Fibroblast of the aortic adventitia (primary cell): ENCODE measurements at regions not wholly inside any gene's neighbourhood (a gene's known extent, or its start where the extent isn't known, plus 50 kb on each side); places are given as distances from the start of the nearest gene placed in this dataset.

Experiments
- DNase-seq: peaks from one replicate; pipeline ENCODE4 v3.0.0-alpha.2; 2010; ENCODE audit warnings: low read depth
- H3K4me3 ChIP-seq: 2 replicates; pipeline ENCODE4 v1.5.1; 2011; ENCODE audit warnings: low read depth, mild to moderate bottlenecking, control low read depth, low read length, moderate library complexity
- CTCF ChIP-seq: IDR thresholded peaks from 2 replicates; pipeline ENCODE4 v1.5.1; 2011; ENCODE audit warnings: mild to moderate bottlenecking, low read length, control low read depth, inconsistent platforms; ENCODE audit not compliant: insufficient read depth

- DNase-seq: no peak
- TF ChIP-seq CTCF: no peak
- H3K4me3 ChIP-seq: no peak overlapping the region
Observed at GRCh38 chrX:6770936-6771335, 236.0 kb upstream of the VCX3A start.

DNA sequence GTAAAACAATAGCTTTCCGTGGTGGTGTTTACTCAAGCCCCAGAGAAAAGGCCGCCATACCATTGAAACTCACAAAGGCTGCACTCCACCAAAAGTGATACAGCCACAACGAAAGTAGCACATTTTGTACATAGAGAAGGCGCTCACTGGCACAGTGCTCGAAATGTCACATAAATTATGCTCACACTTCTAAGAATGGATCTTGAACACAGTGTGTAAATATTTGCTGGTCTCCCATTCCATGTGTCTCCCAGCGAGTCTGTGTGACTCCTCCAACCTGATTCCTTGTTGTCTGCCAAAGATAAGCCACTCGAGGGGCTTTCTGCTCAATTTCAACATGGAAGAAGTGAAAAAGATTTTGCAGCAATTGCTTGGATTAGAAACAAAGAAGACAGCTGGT is 234.0 kb upstream of the VCX3A start:
- no peak overlapping the region for H3K4me3 ChIP-seq
- TF ChIP-seq CTCF: no peak
- DNase-seq: no peak

- no peak for DNase-seq
- H3K4me3 ChIP-seq: no peak overlapping the region
- TF ChIP-seq CTCF: no peak
Observed at GRCh38 chrX:6761251-6761650, 226.3 kb upstream of the VCX3A start.

GRCh38 chrX:6759655-6760375 is 224.9 kb upstream of the VCX3A start:
- DNase-seq: no peak
- TF ChIP-seq CTCF: no peak
- no peak overlapping the region for H3K4me3 ChIP-seq

- no peak overlapping the region for H3K4me3 ChIP-seq
- TF ChIP-seq CTCF: no peak
- no peak for DNase-seq
Observed at GRCh38 chrX:6758234-6758633, 223.3 kb upstream of the VCX3A start.

- no peak for DNase-seq
- TF ChIP-seq CTCF: no peak
- no peak overlapping the region for H3K4me3 ChIP-seq
Observed at GRCh38 chrX:6757631-6758030, 222.7 kb upstream of the VCX3A start.

DNA sequence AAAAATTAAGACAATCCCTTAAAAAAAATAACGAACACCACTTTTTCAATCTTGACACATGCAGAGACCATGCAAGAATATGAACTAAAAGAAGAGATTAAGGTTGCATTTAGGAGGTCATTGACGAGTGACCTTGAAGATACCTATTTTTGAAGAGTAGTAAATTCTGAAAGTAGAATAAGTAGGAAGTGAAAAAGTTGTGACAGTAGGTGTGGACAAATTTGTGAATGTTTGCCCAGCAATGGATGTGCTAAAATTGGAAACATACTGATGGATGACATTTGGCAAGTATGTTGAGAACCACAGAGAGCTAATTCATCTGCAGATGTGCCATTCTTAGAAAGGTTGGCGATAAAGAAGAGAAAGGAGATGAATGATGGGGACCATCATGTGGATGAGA is 213.7 kb upstream of the VCX3A start:
- DNase-seq: no peak
- TF ChIP-seq CTCF: no peak
- H3K4me3 ChIP-seq: no peak overlapping the region
